GM19023 (cell line): ENCODE measurements at regions not wholly inside any gene's neighbourhood (a gene's known extent, or its start where the extent isn't known, plus 50 kb on each side); places are given as distances from the start of the nearest gene placed in this dataset.
"Not testable (repeated sequence)": the region's sequence is repeated elsewhere in the genome, so short reads cannot be mapped to it uniquely, and the experiment has no call there.

Experiments
- ATAC-seq: cut with Tn5 transposase; IDR thresholded peaks from one replicate; pipeline ENCODE4 v1.9.1; 2021; ENCODE audit warnings: mild to moderate bottlenecking, moderate library complexity; ENCODE audit not compliant: unreplicated experiment

DNA sequence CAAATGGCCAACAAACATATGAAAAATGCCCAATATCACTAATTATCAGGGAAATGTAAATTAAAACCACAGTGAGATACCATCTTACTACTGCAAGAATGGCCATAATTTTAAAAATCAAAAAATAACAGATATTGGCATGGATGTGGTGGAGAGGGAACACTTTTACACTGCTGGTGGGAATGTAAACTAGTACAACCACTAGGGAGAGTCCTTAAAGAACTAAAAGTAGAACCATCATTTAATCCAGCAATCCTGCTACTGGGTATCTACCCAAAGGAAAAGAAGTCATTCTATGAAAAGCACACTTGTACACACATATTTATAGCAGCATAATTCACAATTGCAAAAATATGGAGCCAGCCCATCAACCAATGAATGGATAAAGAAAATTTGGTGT is 459.7 kb downstream of the GXYLT1 start:
- ATAC-seq, result no peak

DNA sequence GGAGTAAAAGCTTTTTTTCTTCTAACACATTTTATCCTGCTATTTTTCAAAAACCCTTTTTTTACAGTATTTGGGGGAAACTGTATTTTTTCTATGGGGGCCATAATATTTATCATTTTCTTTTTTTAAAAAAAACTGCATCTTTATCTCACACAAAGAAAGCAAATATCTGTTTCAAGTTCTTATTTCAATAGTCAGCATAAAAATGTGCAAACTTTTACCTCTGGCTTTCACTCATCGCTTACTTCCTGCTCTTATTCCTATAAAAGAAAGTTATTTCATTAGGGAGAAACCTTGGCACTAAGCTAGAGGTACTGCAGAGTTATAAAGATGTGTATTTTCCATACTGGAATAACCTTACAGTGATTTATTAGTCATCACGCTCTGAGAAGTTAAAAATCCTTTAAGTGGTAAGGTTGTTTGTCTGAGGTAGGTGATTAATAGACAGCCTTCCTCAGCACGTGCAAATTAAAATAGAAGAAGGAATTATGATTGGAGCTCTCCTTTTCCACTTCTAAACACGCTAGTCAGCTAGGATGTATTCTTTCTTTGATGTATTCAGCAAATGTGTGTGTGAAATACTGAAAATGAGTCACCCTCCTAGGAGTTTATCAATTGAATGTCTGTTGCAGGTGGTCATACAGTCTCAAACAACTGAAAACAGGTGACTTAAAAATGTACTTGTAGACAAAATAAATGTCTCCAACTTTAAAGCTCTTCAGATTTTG is 461.0 kb downstream of the GXYLT1 start:
- no peak for ATAC-seq

GRCh38 chr12:41683023-41683422 is 461.7 kb downstream of the GXYLT1 start:
- no peak for ATAC-seq

DNA sequence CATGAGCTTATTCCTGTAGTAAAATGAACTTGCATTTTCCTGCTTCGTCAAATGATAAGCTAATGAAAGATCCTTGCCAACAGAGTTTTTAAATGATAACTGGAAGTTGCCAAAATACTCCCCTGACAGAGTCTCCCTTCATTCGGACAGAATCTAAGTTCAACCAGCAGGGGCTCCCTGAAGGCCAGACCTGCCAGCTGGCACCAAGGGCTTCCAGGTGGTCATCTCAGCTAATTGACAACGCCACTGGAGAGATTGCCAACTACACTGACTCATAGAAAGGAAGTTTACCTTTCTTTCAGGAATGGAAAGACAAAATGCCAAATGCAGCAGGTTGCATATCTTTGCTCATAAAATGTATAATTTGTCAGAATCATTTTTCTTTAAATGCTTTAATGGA is 462.8 kb downstream of the GXYLT1 start:
- ATAC-seq, result no peak

DNA sequence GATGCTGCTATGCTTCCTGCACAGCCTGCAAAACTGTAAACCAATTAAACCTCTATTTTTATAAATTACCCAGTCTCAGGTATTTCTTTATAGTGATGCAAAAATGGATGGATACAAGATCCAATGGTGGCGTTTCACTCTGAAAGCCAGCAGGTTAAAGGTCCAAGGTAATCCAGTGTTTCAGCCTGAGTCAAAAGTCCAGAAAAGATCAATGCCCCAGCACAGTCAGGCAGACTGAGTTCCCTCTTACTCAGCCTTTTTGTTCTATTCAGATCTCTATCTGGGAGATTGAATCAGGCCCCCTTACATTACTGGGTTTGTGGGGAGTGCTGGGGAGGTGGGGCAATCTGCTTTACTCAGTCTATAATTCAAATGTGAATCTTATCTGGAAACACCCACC is 464.5 kb downstream of the GXYLT1 start:
- no peak for ATAC-seq

DNA sequence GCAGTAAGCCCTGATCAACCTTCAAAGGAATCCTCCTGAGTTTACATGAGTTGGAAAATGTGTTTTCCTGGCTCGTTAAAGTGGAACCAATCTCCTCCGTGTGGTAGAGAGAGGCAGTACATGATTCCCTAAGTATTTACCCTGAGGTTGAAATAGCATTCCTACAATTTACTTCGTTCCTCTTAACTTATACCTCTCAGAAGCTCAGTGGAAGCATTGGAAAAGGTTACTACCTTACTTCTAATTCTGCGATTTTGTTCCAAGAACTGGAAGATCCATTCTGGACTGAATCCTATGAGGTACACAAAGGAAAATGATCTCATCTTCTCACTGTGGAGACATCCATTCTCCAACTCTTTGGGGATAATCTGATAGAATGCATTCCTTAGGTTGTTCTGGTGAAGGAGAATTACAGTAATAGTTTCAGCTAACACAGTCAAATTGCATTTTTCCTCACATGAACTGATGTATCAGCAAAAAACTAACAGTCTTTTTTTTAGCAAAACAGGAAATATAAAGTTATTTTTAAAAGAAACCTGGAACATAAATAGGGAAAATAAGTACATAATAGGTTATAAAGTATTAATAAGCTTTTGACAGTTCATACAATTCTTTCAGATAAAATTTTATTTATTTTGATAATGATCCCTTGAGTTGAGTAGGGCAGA is 475.6 kb downstream of the PDZRN4 start:
- no peak for ATAC-seq

- no peak for ATAC-seq
These were observed 473.1 kb downstream of the PDZRN4 start for GRCh38 chr12:41661141-41661765.

GRCh38 chr12:41656454-41656853 is 468.3 kb downstream of the PDZRN4 start:
- no peak for ATAC-seq

- ATAC-seq, result no peak
These were observed 465.5 kb downstream of the PDZRN4 start for GRCh38 chr12:41653386-41654326.

DNA sequence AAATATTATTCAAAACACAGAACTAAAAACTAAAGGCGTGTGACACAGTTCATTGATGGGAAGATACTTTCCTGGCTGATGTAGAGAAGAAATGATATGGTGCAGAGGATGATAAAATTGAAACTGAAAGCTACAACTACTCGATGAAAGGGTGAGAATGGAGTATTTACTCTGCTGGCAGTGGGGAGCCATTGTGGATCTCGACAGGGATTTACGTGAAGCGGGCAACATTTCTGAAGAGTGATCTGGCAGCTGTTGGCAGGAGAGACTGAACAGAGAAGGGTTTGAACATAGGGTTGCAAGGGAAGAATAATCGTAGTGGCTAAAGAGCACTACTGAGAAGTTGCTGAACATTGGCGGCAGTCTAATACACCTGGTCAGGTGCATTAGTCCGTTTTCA is 464.9 kb downstream of the PDZRN4 start:
- no peak for ATAC-seq

- ATAC-seq, result no peak
These were observed 457.5 kb downstream of the PDZRN4 start for GRCh38 chr12:41645624-41646023.

- ATAC-seq, result not testable (repeated sequence)
These were observed 454.7 kb downstream of the PDZRN4 start for GRCh38 chr12:41642808-41643207.

DNA sequence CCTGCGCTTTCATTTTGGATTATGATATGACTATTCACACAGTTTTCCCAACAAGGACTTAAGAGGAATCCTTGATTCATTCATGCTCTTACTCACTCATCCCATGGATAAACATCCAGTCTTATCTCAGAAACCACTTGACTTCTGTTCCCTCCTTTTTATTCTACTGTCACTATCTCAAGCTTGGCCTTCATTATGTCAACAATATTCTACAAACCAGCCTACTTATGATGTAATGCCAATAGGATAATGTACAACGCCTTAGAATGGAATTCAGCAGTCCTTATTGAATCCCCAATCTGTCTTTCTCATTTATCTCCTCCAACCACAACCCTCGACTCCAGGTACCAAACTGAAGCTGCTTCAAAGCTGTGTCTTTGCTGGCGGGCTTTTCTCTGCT is 448.5 kb downstream of the PDZRN4 start:
- ATAC-seq, result no peak

DNA sequence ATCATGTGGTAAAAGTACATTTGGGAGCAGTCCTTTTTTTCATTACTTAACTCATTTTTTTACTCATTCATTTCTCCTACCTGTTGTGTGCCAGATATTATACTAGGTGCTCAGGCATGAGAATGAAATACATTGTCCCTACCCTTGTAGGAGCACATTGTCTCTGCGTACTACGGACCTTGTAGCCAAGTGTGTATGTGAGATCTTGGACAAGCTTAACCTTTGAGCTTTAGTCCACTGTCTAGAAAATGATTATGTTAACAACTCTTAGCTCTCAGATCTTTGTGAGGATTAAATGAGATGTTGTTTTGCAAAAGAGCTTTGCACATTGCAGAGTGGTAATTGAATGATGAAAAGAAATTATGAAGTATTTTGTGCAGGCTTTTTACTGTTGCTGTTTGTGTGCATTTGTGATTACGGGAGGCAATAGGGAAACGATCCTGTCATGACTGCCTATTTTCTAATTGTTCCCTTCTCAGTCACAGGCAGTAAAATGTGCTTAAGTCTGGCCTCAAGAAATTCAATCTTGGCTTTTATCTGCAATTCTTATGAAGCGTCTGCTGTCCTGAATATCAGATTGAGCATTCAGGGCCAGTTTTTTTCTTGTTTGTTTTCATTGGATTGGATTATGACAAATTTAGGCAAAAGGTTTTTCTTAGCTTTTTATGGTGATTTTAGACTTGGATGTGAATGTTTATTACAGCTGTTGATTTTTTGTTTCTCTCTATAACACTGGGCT is 447.7 kb downstream of the PDZRN4 start:
- ATAC-seq, result no peak

DNA sequence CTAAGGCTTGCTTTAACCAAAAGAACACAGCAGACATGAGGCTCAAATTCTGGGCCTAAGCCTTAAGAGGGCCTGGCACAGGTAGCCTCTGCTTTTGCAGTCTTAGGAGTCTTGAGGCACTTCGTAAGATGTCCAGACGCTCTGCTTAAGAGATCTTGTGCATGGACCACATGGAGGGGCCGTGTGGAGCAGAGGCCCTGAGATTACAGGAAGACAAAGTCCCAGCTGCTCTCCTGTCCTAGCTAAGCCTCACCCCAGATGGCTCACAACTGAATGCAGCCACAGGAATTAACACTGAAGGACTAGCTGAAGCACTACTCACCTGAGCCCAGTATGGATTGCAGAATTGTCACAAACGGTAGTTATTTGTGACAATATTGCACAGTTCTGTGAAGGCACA is 446.0 kb downstream of the PDZRN4 start:
- no peak for ATAC-seq

- no peak for ATAC-seq
These were observed 441.5 kb downstream of the PDZRN4 start for GRCh38 chr12:41629611-41630010.

- ATAC-seq, result no peak
These were observed 439.4 kb downstream of the PDZRN4 start for GRCh38 chr12:41627476-41627875.

DNA sequence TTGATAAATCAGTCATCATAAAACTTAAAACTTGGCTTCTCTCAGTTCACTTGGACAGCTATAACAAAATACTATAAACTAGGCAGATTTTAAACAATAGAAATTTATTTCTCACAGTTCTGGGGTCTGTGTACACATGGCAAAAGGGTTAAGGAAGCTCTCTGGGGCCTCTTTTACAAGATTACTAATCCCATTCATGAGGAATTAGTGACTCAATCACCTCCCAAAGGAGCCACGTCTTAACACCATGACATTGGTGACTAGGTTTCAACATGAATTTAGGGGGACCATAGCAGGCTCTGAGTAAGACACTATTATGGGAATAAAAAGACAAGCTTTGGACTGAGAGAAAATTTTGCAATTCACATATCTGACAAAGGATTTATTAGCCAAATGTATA is 436.5 kb downstream of the PDZRN4 start:
- no peak for ATAC-seq
